Fibroblast of lung (primary cell): ENCODE measurements at regions not wholly inside any gene's neighbourhood (a gene's known extent, or its start where the extent isn't known, plus 50 kb on each side); places are given as distances from the start of the nearest gene placed in this dataset.

Experiments
- DNase-seq, 2 donors: peaks; one replicate each; pipeline versions ENCODE4 v3.0.0 to v3.0.0-alpha.2; 2010; ENCODE audit warnings: low read depth in 2 of 2
- H2AFZ ChIP-seq: 2 replicates; pipeline ENCODE4 v1.5.1; 2012; ENCODE audit warnings: low read length, control low read depth, inconsistent platforms
- H3K27ac ChIP-seq: 2 replicates; pipeline ENCODE4 v1.5.1; 2011; ENCODE audit warnings: low read length, control low read depth; ENCODE audit not compliant: insufficient read depth
- H3K27me3 ChIP-seq: 2 replicates; pipeline ENCODE4 v1.5.1; 2011; ENCODE audit warnings: mild to moderate bottlenecking, low read length; ENCODE audit not compliant: control insufficient read depth, insufficient read depth
- H3K36me3 ChIP-seq: 2 replicates; pipeline ENCODE4 v1.5.1; 2011; ENCODE audit warnings: low read length; ENCODE audit not compliant: control insufficient read depth, insufficient read depth
- H3K4me1 ChIP-seq: 2 replicates; pipeline ENCODE4 v1.5.1; 2011; ENCODE audit warnings: low read length; ENCODE audit not compliant: control insufficient read depth, insufficient read depth; ENCODE audit errors: extremely low read depth
- H3K4me2 ChIP-seq: 2 replicates; pipeline ENCODE4 v1.5.1; 2011; ENCODE audit warnings: low read length, control low read depth; ENCODE audit not compliant: insufficient read depth; ENCODE audit errors: extremely low read depth
- H3K4me3 ChIP-seq, 4 experiments: fragments of 200-600 bp in 1 of 4; sonication (generic) in 1 of 4; replicated peaks in 1 of 4; 2 replicates each; pipeline ENCODE4 v1.5.1; 2011 to 2016; ENCODE audit warnings: low read length in 4 of 4, low read depth in 3 of 4, mild to moderate bottlenecking in 3 of 4, control low read depth in 2 of 4, inconsistent platforms in 1 of 4, mixed read lengths in 1 of 4; ENCODE audit not compliant: insufficient read depth in 1 of 4; ENCODE audit errors: control extremely low read depth in 1 of 4
- H3K79me2 ChIP-seq: 2 replicates; pipeline ENCODE4 v1.5.1; 2012; ENCODE audit warnings: mild to moderate bottlenecking, low read length, inconsistent platforms; ENCODE audit not compliant: control insufficient read depth, insufficient read depth
- H3K9ac ChIP-seq: 2 replicates; pipeline ENCODE4 v1.5.1; 2011; ENCODE audit warnings: mild to moderate bottlenecking, low read length, control low read depth; ENCODE audit not compliant: insufficient read depth
- H3K9me3 ChIP-seq: 2 replicates; pipeline ENCODE4 v1.5.1; 2012; ENCODE audit warnings: low read depth, low read length; ENCODE audit not compliant: control insufficient read depth, insufficient read depth
- H4K20me1 ChIP-seq: 2 replicates; pipeline ENCODE4 v1.5.1; 2011; ENCODE audit warnings: low read length; ENCODE audit not compliant: control insufficient read depth, insufficient read depth; ENCODE audit errors: extremely low read depth
- CTCF ChIP-seq, 2 donors: IDR thresholded peaks in 1 of 2; conservative IDR thresholded peaks in 1 of 2; 1 replicate in 1 of 2; 2 replicates in 1 of 2; pipeline ENCODE4 v1.5.1; 2011 to 2012; ENCODE audit warnings: low read length in 2 of 2, control low read depth in 1 of 2, inconsistent platforms in 1 of 2, low read depth in 1 of 2, mild to moderate bottlenecking in 1 of 2
- EZH2 ChIP-seq: IDR thresholded peaks from 2 replicates; pipeline ENCODE4 v1.5.1; 2012; ENCODE audit warnings: low read length, control low read depth, mild to moderate bottlenecking; ENCODE audit errors: missing control alignments

DNA sequence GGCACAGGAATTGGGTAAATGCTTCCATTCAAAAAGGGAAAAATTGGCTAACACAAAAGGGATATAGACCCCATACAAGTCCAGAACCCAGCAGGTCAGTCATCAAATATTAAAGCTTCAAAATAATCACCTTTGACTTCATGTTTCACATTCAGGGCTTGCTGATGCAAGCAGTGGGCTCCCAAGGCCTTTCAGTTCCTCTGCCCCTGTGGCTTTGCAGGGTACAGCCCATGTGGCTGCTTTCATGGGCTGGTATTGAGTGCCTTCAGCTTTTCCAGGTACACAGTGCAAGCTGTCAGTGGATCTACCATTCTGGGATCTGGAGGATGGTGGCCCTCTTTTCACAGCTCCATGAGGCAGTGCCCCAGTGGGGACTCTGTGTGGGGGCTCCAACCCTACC is 253.0 kb downstream of the TECRL start:
- H3K9me3 ChIP-seq, result no peaks in the 10 kb centered on the region
- H3K9ac ChIP-seq, result no peak overlapping the region
- H3K36me3 ChIP-seq, result no peaks in the 10 kb centered on the region
- H3K4me3 ChIP-seq, result no peak overlapping the region
- H3K4me1 ChIP-seq, result no peaks in the 10 kb centered on the region
- no peaks in the 10 kb centered on the region for H4K20me1 ChIP-seq
- no peak overlapping the region for H3K4me2 ChIP-seq
- H3K27ac ChIP-seq, result no peak overlapping the region
- no peak for DNase-seq
- no peak overlapping the region for H2AFZ ChIP-seq
- H3K79me2 ChIP-seq, result no peaks in the 10 kb centered on the region
- TF ChIP-seq CTCF (conservative IDR thresholded peaks at IDR 0.05 in 1 of 2, IDR thresholded peaks at IDR 0.05 in 1 of 2; ENCODE audit: low read depth in 1 of 2, low read length in 2 of 2) (no peak), EZH2 (no peak)
- no peaks in the 10 kb centered on the region for H3K27me3 ChIP-seq

- Histone ChIP-seq H3K27me3 (no peaks in the 10 kb centered on the region), H4K20me1 (no peaks in the 10 kb centered on the region), H2AFZ (no peak overlapping the region), H3K36me3 (no peaks in the 10 kb centered on the region), H3K4me1 (no peaks in the 10 kb centered on the region), H3K4me3 (no peak overlapping the region), H3K4me2 (no peak overlapping the region), H3K27ac (no peak overlapping the region), H3K9ac (no peak overlapping the region), H3K9me3 (no peaks in the 10 kb centered on the region), H3K79me2 (no peaks in the 10 kb centered on the region)
- TF ChIP-seq CTCF (conservative IDR thresholded peaks at IDR 0.05 in 1 of 2, IDR thresholded peaks at IDR 0.05 in 1 of 2; ENCODE audit: low read depth in 1 of 2, low read length in 2 of 2) (no peak), EZH2 (no peak)
- DNase-seq, result no peak
Observed at GRCh38 chr4:64146030-64146429, 263.2 kb downstream of the TECRL start.

DNA sequence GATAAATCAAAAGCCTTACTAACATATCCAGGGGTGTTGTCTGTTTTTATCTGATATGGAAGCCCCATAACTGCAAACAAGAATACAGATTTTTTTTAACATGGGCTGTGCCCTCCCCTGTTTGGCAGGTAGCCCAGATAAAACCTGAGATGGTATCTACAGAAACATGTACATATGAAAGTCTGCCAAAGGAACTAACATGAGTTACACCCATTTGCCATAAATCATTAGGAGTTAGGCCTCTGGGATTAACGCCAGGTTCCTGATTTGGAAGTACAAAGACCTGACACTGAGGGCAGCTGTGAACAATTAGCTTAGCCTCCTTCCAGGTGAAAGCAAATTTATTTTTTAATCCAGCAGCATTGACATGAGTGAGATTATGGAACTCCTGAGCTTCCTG is 264.3 kb downstream of the TECRL start:
- no peaks in the 10 kb centered on the region for H3K4me1 ChIP-seq
- no peaks in the 10 kb centered on the region for H3K79me2 ChIP-seq
- H3K9ac ChIP-seq, result no peak overlapping the region
- no peak overlapping the region for H3K4me2 ChIP-seq
- DNase-seq, result no peak
- no peaks in the 10 kb centered on the region for H3K9me3 ChIP-seq
- no peak overlapping the region for H2AFZ ChIP-seq
- no peaks in the 10 kb centered on the region for H3K36me3 ChIP-seq
- H3K27me3 ChIP-seq, result no peaks in the 10 kb centered on the region
- TF ChIP-seq EZH2 (no peak), CTCF (conservative IDR thresholded peaks at IDR 0.05 in 1 of 2, IDR thresholded peaks at IDR 0.05 in 1 of 2; ENCODE audit: low read depth in 1 of 2, low read length in 2 of 2) (no peak)
- no peak overlapping the region for H3K4me3 ChIP-seq
- H3K27ac ChIP-seq, result no peak overlapping the region
- H4K20me1 ChIP-seq, result no peaks in the 10 kb centered on the region
